WTC11 (cell line): ENCODE measurements at regions not wholly inside any gene's neighbourhood (a gene's known extent, or its start where the extent isn't known, plus 50 kb on each side); places are given as distances from the start of the nearest gene placed in this dataset.

Source experiments
- TEAD4 ChIP-seq: sonication (generic); formaldehyde crosslinking; IDR thresholded peaks from 2 replicates; pipeline ENCODE4 v1.8.0; 2022; ENCODE audit warnings: mild to moderate bottlenecking, missing genetic modification reagents
- TF ChIP-seq, protein P1 (sequence below): fragments of 200-600 bp; IDR thresholded peaks from 2 replicates; pipeline ENCODE4 v1.8.0; 2022; ENCODE audit warnings: antibody characterized with exemption

DNA sequence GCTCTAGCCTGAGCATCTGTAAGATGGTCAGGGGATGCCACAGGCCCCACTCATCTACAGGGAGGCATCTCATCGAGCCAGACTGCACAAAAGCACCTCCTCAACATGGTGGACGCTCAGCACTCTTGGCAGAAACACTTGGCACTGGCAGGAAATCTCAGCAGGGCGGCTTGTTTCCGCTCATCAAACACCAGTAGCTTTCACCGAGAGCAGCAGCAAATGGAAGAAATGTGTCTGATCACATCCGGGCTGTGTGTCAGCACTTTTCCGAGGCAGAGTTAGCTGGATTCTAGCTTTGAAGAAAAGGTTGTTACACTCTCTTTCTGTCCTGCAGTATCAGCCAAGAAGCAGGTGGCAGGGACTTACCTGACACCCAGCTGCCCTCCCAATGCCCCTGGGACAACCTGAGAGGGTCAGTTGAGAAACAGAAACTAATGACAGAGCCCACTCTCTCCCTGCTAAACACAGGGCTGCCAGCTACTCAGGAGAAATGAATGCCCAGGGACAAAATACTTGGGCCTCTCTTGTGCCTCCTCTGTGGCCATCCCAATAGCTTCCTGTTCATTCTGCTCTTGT, 68.9 kb upstream of the FZD7 start:
- TF ChIP-seq, protein P1, sequence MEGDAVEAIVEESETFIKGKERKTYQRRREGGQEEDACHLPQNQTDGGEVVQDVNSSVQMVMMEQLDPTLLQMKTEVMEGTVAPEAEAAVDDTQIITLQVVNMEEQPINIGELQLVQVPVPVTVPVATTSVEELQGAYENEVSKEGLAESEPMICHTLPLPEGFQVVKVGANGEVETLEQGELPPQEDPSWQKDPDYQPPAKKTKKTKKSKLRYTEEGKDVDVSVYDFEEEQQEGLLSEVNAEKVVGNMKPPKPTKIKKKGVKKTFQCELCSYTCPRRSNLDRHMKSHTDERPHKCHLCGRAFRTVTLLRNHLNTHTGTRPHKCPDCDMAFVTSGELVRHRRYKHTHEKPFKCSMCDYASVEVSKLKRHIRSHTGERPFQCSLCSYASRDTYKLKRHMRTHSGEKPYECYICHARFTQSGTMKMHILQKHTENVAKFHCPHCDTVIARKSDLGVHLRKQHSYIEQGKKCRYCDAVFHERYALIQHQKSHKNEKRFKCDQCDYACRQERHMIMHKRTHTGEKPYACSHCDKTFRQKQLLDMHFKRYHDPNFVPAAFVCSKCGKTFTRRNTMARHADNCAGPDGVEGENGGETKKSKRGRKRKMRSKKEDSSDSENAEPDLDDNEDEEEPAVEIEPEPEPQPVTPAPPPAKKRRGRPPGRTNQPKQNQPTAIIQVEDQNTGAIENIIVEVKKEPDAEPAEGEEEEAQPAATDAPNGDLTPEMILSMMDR = no peak
- no peak for TF ChIP-seq TEAD4 (CRISPR knock-in tag)
